Thyroid gland (tissue), 4 donors: ENCODE measurements at regions not wholly inside any gene's neighbourhood (a gene's known extent, or its start where the extent isn't known, plus 50 kb on each side); places are given as distances from the start of the nearest gene placed in this dataset.

Source experiments
- CTCF ChIP-seq, 6 experiments: fragments of 200-600 bp in 3 of 6; fragments of 450-650 bp in 3 of 6; sonication (generic) in 3 of 6; IDR thresholded peaks; one replicate each; pipeline ENCODE4 v1.5.1; 2016 to 2019; ENCODE audit warnings: antibody characterized with exemption in 6 of 6, mild to moderate bottlenecking in 2 of 6, inconsistent platforms in 1 of 6, moderate library complexity in 1 of 6
- POLR2A ChIP-seq, 2 donors: fragments of 450-650 bp; IDR thresholded peaks; one replicate each; pipeline ENCODE4 v1.6.1; 2017; ENCODE audit warnings: antibody characterized with exemption in 2 of 2, mild to moderate bottlenecking in 2 of 2, moderate library complexity in 1 of 2

GRCh38 chr3:46098319-46098761, 71.1 kb upstream of the XCR1 start:
- no peak for TF ChIP-seq POLR2A (IDR thresholded peaks at IDR 0.05)
- no peak for TF ChIP-seq CTCF (IDR thresholded peaks at IDR 0.05)
